Thoracic aorta (tissue), 2 donors: ENCODE measurements at regions not wholly inside any gene's neighbourhood (a gene's known extent, or its start where the extent isn't known, plus 50 kb on each side); places are given as distances from the start of the nearest gene placed in this dataset.

Source experiments
- ATAC-seq: fragments of 150-250 bp; one replicate; pipeline ENCODE4 v1.8.0; 2017; ENCODE audit warnings: low read depth; ENCODE audit not compliant: insufficient number of reproducible peaks, low FRiP score
- DNase-seq: peaks from one replicate; pipeline ENCODE4 v3.0.0-alpha.2; 2020; ENCODE audit warnings: low spot score
- H3K27ac ChIP-seq, 2 donors: fragments of 200-600 bp; sonication (generic); 1 replicate in 1 of 2; 2 replicates in 1 of 2; pipeline ENCODE4 v1.5.1; 2016; ENCODE audit warnings: mild to moderate bottlenecking in 2 of 2, moderate library complexity in 2 of 2
- H3K27me3 ChIP-seq: fragments of 200-600 bp; sonication (generic); replicated peaks from 2 replicates; pipeline ENCODE4 v1.6.0; 2016; ENCODE audit warnings: mild to moderate bottlenecking; ENCODE audit not compliant: insufficient read depth
- H3K36me3 ChIP-seq: fragments of 200-600 bp; sonication (generic); one replicate; pipeline ENCODE4 v1.5.1; 2016
- H3K4me1 ChIP-seq, 2 donors: fragments of 200-600 bp; sonication (generic); 1 replicate in 1 of 2; 2 replicates in 1 of 2; pipeline versions ENCODE4 v1.5.1 to v1.6.0; 2016; ENCODE audit warnings: low read depth in 2 of 2, mild to moderate bottlenecking in 1 of 2; ENCODE audit not compliant: control insufficient read depth in 1 of 2
- H3K4me3 ChIP-seq: fragments of 200-600 bp; sonication (generic); 2 replicates; pipeline ENCODE4 v1.5.1; 2016; ENCODE audit warnings: mild to moderate bottlenecking
- H3K9me3 ChIP-seq: fragments of 200-600 bp; sonication (generic); 2 replicates; pipeline ENCODE4 v1.5.1; 2016
- TF ChIP-seq, protein P1 (sequence below): fragments of 200-600 bp; sonication (generic); IDR thresholded peaks from one replicate; pipeline ENCODE4 v1.5.1; 2019; ENCODE audit warnings: antibody characterized with exemption

GRCh38 chr20:51187261-51187660 lies 164.4 kb upstream of the KCNG1 start:
- no peaks in the 10 kb centered on the region for H3K4me1 ChIP-seq
- ATAC-seq (no peak), DNase-seq (no peak)
- TF ChIP-seq, protein P1, sequence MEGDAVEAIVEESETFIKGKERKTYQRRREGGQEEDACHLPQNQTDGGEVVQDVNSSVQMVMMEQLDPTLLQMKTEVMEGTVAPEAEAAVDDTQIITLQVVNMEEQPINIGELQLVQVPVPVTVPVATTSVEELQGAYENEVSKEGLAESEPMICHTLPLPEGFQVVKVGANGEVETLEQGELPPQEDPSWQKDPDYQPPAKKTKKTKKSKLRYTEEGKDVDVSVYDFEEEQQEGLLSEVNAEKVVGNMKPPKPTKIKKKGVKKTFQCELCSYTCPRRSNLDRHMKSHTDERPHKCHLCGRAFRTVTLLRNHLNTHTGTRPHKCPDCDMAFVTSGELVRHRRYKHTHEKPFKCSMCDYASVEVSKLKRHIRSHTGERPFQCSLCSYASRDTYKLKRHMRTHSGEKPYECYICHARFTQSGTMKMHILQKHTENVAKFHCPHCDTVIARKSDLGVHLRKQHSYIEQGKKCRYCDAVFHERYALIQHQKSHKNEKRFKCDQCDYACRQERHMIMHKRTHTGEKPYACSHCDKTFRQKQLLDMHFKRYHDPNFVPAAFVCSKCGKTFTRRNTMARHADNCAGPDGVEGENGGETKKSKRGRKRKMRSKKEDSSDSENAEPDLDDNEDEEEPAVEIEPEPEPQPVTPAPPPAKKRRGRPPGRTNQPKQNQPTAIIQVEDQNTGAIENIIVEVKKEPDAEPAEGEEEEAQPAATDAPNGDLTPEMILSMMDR, result no peak
- no peak overlapping the region for H3K27ac ChIP-seq
- H3K36me3 ChIP-seq, result no peaks in the 10 kb centered on the region
- H3K27me3 ChIP-seq, result no peaks in the 10 kb centered on the region
- no peaks in the 10 kb centered on the region for H3K9me3 ChIP-seq
- no peak overlapping the region for H3K4me3 ChIP-seq

GRCh38 chr20:51185861-51186260 lies 163.0 kb upstream of the KCNG1 start:
- DNase-seq (no peak), ATAC-seq (no peak)
- no peaks in the 10 kb centered on the region for H3K9me3 ChIP-seq
- H3K4me3 ChIP-seq, result no peak overlapping the region
- H3K27ac ChIP-seq, result no peak overlapping the region
- H3K27me3 ChIP-seq, result no peaks in the 10 kb centered on the region
- H3K36me3 ChIP-seq, result no peaks in the 10 kb centered on the region
- H3K4me1 ChIP-seq, result no peaks in the 10 kb centered on the region
- TF ChIP-seq, protein P1, result no peak

DNA sequence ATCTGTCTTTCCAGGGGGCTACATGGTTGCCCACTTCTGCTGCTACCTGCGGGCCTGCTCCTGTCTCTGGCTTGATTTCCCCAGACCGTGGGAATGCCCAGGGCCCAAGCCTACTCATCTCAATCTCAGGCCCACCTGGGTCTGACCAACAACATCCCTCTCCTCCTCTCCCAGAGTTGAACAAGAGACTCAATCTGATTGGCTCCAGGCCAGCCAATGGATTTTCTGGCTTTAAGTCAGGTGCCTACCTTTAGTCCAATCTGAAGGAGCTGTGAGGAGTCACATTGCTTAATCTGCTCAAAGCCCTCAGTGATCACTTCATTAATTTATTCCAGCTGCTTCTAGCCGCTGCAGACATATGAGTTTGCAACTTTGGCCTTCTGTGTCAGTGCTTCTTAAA lies 162.4 kb upstream of the KCNG1 start:
- Histone ChIP-seq H3K4me3 (no peak overlapping the region), H3K36me3 (no peaks in the 10 kb centered on the region), H3K9me3 (no peaks in the 10 kb centered on the region), H3K27ac (no peak overlapping the region), H3K27me3 (no peaks in the 10 kb centered on the region), H3K4me1 (no peaks in the 10 kb centered on the region)
- TF ChIP-seq, protein P1, result no peak
- DNase-seq, result no peak
- no peak for ATAC-seq

- Histone ChIP-seq H3K4me3 (no peak overlapping the region), H3K36me3 (no peaks in the 10 kb centered on the region), H3K4me1 (no peaks in the 10 kb centered on the region), H3K27me3 (no peaks in the 10 kb centered on the region), H3K9me3 (no peaks in the 10 kb centered on the region), H3K27ac (no peak overlapping the region)
- ATAC-seq, result no peak
- TF ChIP-seq, protein P1, result no peak
- DNase-seq, result no peak
Measured at GRCh38 chr20:51184289-51184688, 161.4 kb upstream of the KCNG1 start.

GRCh38 chr20:51183451-51183850 lies 160.5 kb upstream of the KCNG1 start:
- H3K27me3 ChIP-seq, result no peaks in the 10 kb centered on the region
- no peaks in the 10 kb centered on the region for H3K36me3 ChIP-seq
- H3K9me3 ChIP-seq, result no peaks in the 10 kb centered on the region
- TF ChIP-seq, protein P1, result no peak
- no peak overlapping the region for H3K4me3 ChIP-seq
- ATAC-seq (no peak), DNase-seq (no peak)
- no peaks in the 10 kb centered on the region for H3K4me1 ChIP-seq
- no peak overlapping the region for H3K27ac ChIP-seq
